ENCODE measurements at regions not wholly inside any gene's neighbourhood (a gene's known extent, or its start where the extent isn't known, plus 50 kb on each side); places are given as distances from the start of the nearest gene placed in this dataset.

- no peak for DNase-seq (ENCODE audit: low read depth in 3 of 3)
Observed at GRCh38 chr2:133838642-133839365, 270.5 kb upstream of the NCKAP5 start.

DNA sequence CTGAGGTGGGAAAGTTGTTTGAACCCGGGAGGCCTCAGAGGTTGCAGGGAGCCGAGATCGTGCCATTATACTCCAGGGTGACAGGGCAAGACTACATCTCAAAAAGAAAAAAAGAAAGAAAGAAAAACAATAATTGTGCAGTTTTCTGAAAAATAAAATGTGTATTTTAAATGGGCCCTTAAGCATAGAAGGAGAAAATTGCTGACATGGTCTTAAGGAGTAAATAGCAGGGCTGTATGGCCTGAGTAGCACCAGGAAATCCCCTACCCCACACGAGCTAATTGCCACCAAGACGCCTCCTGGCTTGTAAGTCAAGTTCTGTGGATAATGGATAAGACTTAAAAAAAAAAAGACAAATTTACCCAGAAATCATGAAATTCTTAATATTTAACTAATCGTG, 271.4 kb upstream of the NCKAP5 start:
- DNase-seq (ENCODE audit: low read depth in 3 of 3): no peak

DNA sequence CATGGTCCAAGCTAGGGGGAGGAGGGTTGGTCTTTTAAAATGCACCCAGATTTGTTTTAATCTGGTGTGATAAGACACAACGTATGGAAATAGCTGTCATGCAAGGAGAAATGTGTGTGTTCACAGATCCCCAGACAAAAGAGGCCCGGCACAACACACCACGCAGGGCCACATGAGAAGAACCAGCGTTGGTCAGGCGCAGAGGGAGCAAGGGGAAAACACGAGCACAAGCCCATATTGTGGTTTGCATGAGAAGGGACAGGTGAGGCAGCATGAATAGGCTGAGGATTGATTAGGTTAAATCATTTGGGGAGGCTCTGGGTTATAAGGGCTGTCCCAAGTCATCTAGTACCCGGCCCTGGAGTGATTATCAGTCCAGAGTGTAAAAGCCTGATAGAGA, 272.5 kb upstream of the NCKAP5 start:
- DNase-seq (ENCODE audit: low read depth in 3 of 3): no peak

DNA sequence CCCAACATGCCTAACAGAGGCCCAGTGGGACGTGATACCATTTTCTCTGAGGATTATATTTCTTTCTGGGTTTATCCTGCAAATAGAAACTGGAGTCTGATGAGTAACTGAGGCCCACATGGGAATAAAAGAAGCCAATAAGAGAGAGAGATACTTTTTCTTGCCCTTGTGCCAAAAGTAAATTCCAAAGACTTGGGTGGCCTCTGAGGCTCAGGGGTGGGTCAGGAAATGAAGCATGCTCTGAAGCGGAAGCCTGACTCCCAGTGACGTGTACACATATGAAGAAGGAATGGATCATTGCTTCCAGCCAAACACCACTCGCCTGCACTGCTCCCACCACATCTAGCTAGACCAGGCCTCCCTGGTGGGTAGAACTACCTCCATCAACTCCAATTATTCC, 273.6 kb upstream of the NCKAP5 start:
- DNase-seq (ENCODE audit: low read depth in 3 of 3): no peak

GRCh38 chr2:133842446-133842845, 274.2 kb upstream of the NCKAP5 start:
- no peak for DNase-seq (ENCODE audit: low read depth in 3 of 3)

DNA sequence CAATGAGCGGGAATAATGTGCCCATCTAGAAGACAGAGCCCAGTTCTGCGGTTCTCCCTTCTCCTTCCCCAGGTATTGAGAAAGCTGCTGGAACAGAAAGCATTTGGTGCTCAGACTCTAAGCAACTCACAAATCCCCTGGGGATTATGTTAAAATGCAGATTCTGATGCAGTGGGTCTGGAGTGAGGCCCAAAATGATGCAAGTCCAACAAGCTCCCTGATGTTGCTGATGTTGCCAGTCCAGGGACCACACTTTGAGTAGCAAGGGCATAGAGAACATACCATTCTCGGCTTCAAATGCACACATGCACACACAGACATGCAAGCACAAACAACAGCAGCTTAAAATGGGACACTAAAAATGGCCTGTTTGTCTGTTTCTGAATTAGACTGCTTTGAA, 274.8 kb upstream of the NCKAP5 start:
- no peak for DNase-seq (ENCODE audit: low read depth in 3 of 3)

GRCh38 chr2:133843551-133843950, 275.3 kb upstream of the NCKAP5 start:
- no peak for DNase-seq (ENCODE audit: low read depth in 3 of 3)

DNA sequence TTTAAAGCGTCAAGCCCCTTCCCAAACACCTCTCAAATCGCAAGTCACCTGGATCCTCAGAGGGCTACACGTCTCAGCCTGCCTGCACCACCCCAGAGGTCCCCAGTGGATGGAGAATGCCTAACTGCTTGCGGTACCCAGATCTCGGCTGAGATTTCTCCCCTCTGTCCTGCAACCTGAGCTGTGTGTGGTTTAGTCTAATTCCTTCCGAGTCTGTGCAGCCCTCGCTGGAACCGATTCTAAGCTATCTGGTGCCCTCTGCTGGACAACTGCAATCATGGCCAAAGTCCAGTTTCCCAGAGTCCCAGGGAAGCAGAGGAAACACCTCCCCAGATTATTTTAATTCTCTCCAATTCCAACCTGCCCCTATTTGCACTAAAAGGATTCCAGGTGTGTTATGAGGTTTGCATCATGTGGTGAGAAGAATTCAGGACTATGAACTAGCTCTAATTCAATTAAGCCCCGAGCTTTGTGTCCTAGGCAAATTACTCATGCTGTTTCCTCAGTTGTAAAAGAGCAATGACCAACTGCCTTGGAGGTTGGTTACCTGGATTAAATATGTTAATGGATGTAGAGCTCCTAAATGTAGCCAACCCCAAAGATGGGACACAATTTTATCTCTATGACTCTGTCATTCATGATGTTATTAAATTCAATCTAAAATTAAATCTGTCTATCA, 276.1 kb upstream of the NCKAP5 start:
- peak; percentile 12 to 58 (median 49) for DNase-seq (ENCODE audit: low read depth in 3 of 3)

GRCh38 chr2:133846476-133846875, 278.2 kb upstream of the NCKAP5 start:
- DNase-seq (ENCODE audit: low read depth in 3 of 3): no peak

DNA sequence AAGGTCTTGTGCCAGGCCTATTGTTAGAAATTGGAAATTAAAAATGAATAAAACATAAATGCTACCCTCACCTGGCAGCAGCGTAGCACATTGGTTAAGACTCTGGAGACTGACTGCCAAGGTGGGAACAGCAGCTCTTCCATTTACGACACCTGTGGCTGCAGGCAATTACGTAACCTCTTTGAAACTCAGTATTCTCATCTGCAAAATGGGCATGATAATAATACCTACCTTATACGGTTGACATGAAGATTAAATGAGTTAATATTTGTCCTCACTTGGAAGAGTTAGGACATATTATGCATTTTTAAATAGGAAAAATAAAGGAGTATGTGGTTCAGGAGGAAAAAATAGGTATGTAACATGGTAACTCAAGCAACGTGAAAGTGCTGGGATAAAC, 279.3 kb upstream of the NCKAP5 start:
- DNase-seq (ENCODE audit: low read depth in 3 of 3): no peak

- DNase-seq (ENCODE audit: low read depth in 3 of 3): no peak
Observed at GRCh38 chr2:133848111-133848649, 279.9 kb upstream of the NCKAP5 start.

GRCh38 chr2:133849341-133849740, 281.1 kb upstream of the NCKAP5 start:
- DNase-seq (ENCODE audit: low read depth in 3 of 3): no peak

- DNase-seq (ENCODE audit: low read depth in 3 of 3): no peak
Observed at GRCh38 chr2:133854603-133855200, 286.4 kb upstream of the NCKAP5 start.

DNA sequence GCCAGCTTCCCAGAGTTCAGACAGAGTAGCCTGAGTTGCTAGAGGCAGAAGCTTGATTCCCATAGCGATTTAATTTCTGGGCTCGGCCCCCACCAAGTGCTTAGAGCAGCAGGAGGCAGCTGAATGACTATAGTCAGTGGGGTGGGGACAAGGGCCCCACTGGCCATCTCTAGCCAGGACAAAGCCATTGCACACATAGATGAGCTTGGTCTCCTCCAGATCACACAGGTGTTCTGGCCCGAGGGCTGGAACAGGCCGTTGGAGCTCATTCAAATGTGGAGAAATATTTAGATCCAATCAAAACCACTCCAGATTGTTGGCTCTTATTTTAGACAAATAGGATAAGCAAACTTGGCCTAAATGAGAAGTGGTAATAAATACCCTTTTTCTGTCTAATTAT, 287.3 kb upstream of the NCKAP5 start:
- DNase-seq (ENCODE audit: low read depth in 3 of 3): no peak

DNA sequence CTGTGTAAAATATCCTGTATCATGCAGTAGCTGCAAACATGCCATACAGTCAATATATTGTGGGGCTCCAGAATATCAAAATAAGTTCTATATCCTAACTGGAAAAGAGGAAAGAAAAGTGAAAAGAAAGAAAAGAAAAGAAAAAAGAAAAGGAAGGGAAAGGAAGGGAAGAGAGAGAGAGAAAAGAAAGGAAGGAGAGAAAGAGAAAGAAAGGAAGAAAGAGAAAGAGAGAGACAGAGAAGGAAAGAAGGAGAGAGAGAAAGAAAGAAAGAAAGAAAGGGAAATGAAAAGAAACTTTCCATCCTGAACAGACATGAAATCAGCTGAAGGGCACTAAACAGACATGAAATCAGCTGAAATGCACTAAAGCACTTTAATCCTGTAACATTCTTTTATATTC, 288.4 kb upstream of the NCKAP5 start:
- no peak for DNase-seq (ENCODE audit: low read depth in 3 of 3)

- no peak for DNase-seq (ENCODE audit: low read depth in 3 of 3)
Observed at GRCh38 chr2:133859578-133859977, 291.3 kb upstream of the NCKAP5 start.

DNA sequence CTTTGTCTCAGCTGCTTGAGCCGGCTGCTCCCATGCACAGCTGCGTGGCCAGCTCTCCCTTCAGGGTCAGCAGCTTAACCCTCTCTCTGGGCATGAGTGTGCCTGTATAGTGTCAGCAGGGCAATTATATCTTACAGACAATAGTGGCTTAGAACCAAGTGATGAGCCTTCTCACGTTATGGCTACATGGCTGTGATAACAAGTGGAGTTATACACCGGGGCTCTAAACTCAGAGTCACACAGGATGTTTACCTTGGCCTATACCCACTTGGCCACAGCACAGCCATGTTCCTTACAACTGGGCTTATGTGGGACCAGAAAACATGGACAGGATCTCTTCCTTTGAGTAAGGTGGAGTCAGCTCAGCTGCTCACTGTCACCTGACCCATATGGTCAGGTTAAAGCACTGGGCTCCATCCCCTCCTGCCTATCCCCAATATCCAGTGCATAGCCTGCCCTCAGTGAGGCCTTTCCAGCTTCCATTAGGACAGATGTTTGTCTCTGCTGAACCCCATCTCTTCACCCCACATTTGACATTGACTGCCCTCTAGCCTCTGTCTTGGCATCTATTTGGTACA, 294.2 kb upstream of the NCKAP5 start:
- no peak for DNase-seq (ENCODE audit: low read depth in 3 of 3)

GRCh38 chr2:133863106-133863800, 295.0 kb upstream of the NCKAP5 start:
- DNase-seq (ENCODE audit: low read depth in 3 of 3): no peak

- DNase-seq (ENCODE audit: low read depth in 3 of 3): no peak
Observed at GRCh38 chr2:133865141-133865540, 296.9 kb upstream of the NCKAP5 start.

GRCh38 chr2:133867166-133867565, 298.9 kb upstream of the NCKAP5 start:
- DNase-seq (ENCODE audit: low read depth in 3 of 3): no peak

DNA sequence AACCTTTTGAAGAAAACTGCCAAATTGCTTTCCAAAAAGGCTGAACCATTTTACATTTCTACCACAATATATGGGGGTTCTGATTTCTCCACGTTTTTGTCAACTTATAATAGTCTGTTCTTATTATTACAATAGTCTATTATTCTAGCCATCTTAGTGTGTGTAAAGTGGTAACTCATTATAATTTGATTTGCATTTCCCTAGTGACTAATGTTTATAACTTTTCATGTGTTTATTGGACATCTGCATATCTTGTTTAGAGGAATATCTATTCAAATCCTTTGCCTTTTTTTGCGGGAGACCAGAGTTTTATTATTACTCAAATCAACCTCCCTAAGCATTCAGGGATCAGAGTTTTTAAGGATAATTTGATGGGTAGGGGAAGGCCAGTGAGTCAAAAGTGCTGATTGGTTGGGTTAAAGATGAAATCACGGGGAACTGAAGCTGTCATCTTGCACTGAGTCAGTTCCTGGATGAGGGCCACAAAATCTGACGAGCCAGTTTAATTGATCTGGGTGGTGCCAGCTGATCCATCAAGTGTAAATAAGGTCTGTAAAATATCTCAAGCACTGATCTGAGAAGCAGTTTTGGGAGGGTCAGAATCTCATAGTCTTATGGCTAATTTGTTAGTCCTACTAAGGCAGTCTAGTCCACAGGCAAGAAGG, 303.4 kb upstream of the NCKAP5 start:
- DNase-seq (ENCODE audit: low read depth in 3 of 3): no peak
